BLaER1 (cell line): ENCODE measurements at regions not wholly inside any gene's neighbourhood (a gene's known extent, or its start where the extent isn't known, plus 50 kb on each side); places are given as distances from the start of the nearest gene placed in this dataset.

Source experiments
- H3K27ac ChIP-seq: shearing (Covaris generic); formaldehyde crosslinking; 2 replicates; pipeline ENCODE4 v1.8.1; 2022
- H3K27me3 ChIP-seq: shearing (Covaris generic); formaldehyde crosslinking; 2 replicates; pipeline ENCODE4 v1.8.1; 2022
- H3K36me3 ChIP-seq: shearing (Covaris generic); formaldehyde crosslinking; 2 replicates; pipeline ENCODE4 v1.8.1; 2022
- H3K4me1 ChIP-seq: shearing (Covaris generic); formaldehyde crosslinking; 2 replicates; pipeline ENCODE4 v1.8.1; 2022
- H3K4me2 ChIP-seq: shearing (Covaris generic); formaldehyde crosslinking; 2 replicates; pipeline ENCODE4 v1.8.1; 2022
- H3K4me3 ChIP-seq: shearing (Covaris generic); formaldehyde crosslinking; 2 replicates; pipeline ENCODE4 v1.8.1; 2022
- H3K9ac ChIP-seq: shearing (Covaris generic); formaldehyde crosslinking; 2 replicates; pipeline ENCODE4 v1.8.1; 2022
- H3K9me3 ChIP-seq: shearing (Covaris generic); formaldehyde crosslinking; 2 replicates; pipeline ENCODE4 v1.8.1; 2022
- H4K20me1 ChIP-seq: shearing (Covaris generic); formaldehyde crosslinking; 2 replicates; pipeline ENCODE4 v1.8.1; 2022
- Cebpa-rat ChIP-seq: shearing (Covaris generic); IDR thresholded peaks from 2 replicates; pipeline ENCODE4 v1.8.1; 2022

DNA sequence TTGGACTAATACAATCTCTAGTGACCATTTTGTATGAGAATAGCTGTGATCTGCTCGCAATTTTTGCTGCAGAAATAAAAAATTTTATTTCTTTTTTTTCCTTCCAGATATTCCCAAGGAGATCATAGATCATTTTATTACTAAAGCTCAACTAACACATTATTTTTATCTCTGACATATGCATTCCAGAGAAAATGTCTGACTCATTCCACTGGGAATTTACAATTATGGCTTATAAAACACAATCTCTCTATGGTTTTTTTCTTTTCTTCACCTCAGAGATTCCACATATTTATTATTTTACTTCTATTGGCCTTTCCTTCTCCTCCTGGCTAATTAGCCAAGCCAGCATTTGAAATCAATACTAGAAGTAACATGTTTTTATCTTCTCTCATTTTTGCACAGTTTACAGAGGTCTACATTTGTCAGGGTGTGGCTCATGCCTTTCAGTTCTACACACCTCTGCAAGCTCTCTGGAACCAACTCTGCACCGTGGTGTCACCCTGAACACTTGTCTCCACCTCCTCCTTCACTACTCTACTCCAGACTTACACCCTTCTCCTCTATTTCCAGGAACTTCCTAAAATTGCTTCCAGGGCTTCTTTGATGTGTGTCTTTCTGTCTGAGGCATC, 59.8 kb upstream of the GPM6A start:
- no peak for TF ChIP-seq Cebpa-rat
- no peak overlapping the region for H3K27ac ChIP-seq
- no peak overlapping the region for H3K9ac ChIP-seq
- H3K4me2 ChIP-seq, result no peak overlapping the region
- H3K36me3 ChIP-seq, result no peaks in the 10 kb centered on the region
- no peaks in the 10 kb centered on the region for H3K4me1 ChIP-seq
- H3K27me3 ChIP-seq, result no peaks in the 10 kb centered on the region
- no peak overlapping the region for H3K4me3 ChIP-seq
- no peaks in the 10 kb centered on the region for H4K20me1 ChIP-seq
- no peaks in the 10 kb centered on the region for H3K9me3 ChIP-seq

DNA sequence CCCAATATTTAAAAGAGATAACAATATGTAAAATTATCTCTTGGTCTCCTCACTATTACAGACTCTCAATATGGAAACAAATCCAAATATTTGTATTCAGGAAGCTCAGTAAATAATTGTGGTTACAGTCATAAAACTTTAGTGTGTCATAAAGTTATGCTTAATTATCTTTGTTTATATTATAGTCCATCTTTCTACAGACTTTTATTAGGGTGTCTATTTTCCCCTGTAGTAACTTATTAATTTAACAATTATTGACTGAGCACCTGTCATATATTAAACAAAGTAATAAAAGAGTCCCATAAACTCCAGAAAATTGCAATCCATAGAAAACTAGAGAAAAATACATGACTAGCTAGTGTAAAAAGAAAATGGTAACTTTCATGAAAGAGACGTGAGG, 61.6 kb upstream of the GPM6A start:
- 0 out of 2 replicates have a peak, but pooled peaks cover 6% of the 10 kb centered on the region for H3K9me3 ChIP-seq
- no peaks in the 10 kb centered on the region for H3K36me3 ChIP-seq
- no peak for TF ChIP-seq Cebpa-rat
- H3K27ac ChIP-seq, result no peak overlapping the region
- no peak overlapping the region for H3K4me2 ChIP-seq
- H3K9ac ChIP-seq, result no peak overlapping the region
- H3K27me3 ChIP-seq, result no peaks in the 10 kb centered on the region
- no peaks in the 10 kb centered on the region for H3K4me1 ChIP-seq
- H4K20me1 ChIP-seq, result no peaks in the 10 kb centered on the region
- H3K4me3 ChIP-seq, result no peak overlapping the region

DNA sequence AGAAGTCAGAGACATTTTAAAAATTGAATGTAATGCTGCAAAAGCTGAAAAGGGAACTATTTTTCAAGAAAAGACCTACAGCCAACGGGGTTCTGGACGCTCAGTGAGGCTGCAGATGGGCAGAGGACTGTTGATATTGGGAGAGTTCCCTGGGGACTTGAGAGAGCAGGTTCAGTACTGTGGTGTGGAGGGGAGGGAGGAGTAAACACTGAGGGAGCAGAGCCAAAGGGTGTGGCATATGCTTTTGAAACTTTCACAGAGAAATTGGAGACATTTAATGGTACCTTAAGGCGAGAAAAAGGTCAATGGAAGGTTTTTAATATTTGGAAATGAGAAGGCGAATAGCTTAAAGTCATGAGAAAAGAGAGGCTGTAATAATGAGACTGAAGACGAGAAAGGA, 62.2 kb upstream of the GPM6A start:
- Histone ChIP-seq H4K20me1 (no peaks in the 10 kb centered on the region), H3K9me3 (0 out of 2 replicates have a peak, but pooled peaks cover 6% of the 10 kb centered on the region), H3K36me3 (no peaks in the 10 kb centered on the region), H3K27ac (no peak overlapping the region), H3K9ac (no peak overlapping the region), H3K4me2 (no peak overlapping the region), H3K4me1 (no peaks in the 10 kb centered on the region), H3K4me3 (no peak overlapping the region), H3K27me3 (no peaks in the 10 kb centered on the region)
- TF ChIP-seq Cebpa-rat, result no peak

DNA sequence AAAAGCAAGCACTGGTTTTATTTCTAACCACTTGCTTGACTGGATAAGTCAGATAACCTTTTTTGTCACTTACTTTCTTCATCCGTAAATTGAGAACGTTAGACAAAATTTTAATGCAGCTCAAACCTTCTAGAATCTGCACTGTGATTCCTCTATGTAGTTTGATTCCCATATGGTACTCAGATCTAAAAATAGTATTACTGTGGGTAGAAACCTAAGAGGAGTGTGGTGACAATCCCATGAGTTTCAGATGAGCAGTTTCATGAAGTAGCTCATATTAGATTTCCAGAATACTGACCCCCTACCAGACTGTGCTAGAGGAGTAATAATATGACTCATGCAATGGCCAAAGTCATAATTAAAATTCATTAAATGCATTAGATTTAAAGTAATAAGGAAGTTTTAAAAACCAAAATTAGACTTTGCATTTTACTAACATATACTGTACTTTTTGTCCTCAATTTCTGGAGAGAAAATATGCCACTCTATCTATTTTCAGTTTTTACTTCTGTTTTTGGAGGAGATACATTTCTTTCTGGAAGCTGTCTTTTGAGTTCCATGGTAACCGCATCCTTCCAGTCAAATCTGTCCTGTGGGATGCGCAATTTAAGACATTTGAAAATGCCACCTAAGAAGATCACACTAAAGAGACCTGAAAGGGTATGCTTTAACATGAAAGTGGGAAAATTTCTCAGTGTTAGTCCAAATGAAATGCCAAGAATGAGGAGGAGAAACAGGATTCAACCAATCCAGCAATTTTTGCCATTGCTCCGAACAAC, 64.1 kb upstream of the GPM6A start:
- H3K27me3 ChIP-seq, result no peaks in the 10 kb centered on the region

DNA sequence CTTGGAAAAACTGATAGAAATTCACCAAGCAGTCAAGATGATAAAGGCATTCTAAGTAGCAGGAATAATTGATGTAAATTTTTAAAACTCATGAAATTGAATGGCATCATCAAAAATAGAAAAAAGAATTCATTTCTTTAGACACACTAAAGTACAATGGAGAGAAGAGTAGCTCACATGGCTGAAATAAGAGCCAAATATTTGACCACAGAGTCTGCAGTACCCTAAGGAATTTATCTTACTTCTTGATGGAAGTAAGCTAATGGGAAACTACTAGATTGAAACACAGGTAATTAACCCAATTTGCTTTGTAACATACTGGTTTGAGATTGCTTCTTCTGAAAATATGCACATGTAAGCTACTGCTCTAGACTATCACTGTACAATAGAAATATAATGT, 70.8 kb upstream of the GPM6A start:
- Histone ChIP-seq H3K9me3 (0 out of 2 replicates have a peak, but pooled peaks cover 6% of the 10 kb centered on the region), H3K4me2 (no peak overlapping the region), H3K4me3 (no peak overlapping the region), H3K9ac (no peak overlapping the region), H4K20me1 (no peaks in the 10 kb centered on the region), H3K36me3 (no peaks in the 10 kb centered on the region), H3K27ac (no peak overlapping the region), H3K4me1 (no peaks in the 10 kb centered on the region), H3K27me3 (no peaks in the 10 kb centered on the region)
- TF ChIP-seq Cebpa-rat, result no peak

More for the DNA sequence above, 64.1 kb upstream of the GPM6A start:
- Histone ChIP-seq H3K4me1 (no peaks in the 10 kb centered on the region), H3K27ac (no peak overlapping the region), H3K36me3 (no peaks in the 10 kb centered on the region), H3K4me2 (no peak overlapping the region), H3K9ac (no peak overlapping the region), H4K20me1 (no peaks in the 10 kb centered on the region), H3K9me3 (0 out of 2 replicates have a peak, but pooled peaks cover 6% of the 10 kb centered on the region), H3K4me3 (no peak overlapping the region)
- no peak for TF ChIP-seq Cebpa-rat

DNA sequence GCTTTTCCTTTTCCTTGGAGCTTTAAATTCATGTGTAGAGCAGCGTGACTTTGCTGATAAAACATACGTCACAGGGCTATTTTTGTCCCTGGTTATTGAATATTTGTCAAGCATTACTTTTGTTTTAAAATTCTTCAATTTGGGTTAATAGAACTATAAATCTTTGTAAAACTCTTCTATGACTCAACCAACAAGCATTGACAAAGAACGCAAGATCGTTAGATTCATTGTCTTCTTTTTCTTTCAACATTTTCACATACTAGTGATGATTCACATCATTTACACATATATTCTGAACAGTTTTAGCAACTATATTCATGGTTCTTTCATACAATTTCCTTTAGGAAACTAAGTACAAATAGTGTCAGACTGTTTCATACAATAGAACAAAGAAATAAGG, 72.0 kb upstream of the GPM6A start:
- no peak overlapping the region for H3K9ac ChIP-seq
- no peaks in the 10 kb centered on the region for H3K36me3 ChIP-seq
- H3K27ac ChIP-seq, result no peak overlapping the region
- no peaks in the 10 kb centered on the region for H3K27me3 ChIP-seq
- H3K4me2 ChIP-seq, result no peak overlapping the region
- H3K9me3 ChIP-seq, result no peaks in the 10 kb centered on the region
- no peaks in the 10 kb centered on the region for H4K20me1 ChIP-seq
- H3K4me3 ChIP-seq, result no peak overlapping the region
- no peak for TF ChIP-seq Cebpa-rat
- no peaks in the 10 kb centered on the region for H3K4me1 ChIP-seq

DNA sequence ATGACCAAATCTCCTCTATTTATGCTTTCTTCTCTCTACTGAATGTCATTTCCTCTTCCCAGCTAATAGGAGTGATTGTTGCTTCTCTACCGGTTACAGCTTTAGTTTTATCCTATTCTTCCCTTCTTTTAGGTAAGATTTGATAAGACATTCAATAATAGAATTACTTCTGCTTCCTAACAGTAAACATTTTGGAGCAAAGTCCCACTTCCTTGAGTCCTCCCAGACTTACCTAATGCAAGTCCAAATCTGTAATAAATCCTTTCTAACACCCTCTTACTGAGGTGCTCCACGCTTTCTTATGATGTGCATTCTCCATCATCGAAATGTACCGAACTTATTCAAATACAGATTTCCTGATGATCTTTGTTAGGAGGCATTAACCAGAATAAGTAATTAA, 79.2 kb upstream of the GPM6A start:
- H3K4me2 ChIP-seq, result no peak overlapping the region

DNA sequence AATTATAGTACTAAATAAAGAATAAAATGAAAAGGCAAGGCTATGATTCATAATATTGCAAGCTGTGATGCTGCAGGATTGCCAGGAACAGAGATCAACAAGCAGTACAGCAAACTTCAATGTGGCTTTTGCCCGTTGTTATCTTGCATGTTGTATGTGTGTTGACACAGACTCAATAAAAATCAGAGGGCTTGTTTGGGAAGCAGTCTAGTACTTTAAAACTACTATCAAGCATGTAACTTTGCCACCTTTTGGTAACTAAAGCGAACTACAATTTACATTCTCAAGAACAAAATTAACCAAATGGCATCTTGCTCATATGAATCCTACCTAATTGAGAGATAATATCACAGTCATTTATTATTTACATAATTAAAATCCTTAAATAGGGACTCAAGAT, 79.8 kb upstream of the GPM6A start:
- H4K20me1 ChIP-seq, result no peaks in the 10 kb centered on the region
- no peaks in the 10 kb centered on the region for H3K9me3 ChIP-seq
- no peak overlapping the region for H3K4me3 ChIP-seq
- H3K36me3 ChIP-seq, result no peaks in the 10 kb centered on the region
- no peak overlapping the region for H3K4me2 ChIP-seq
- no peak overlapping the region for H3K9ac ChIP-seq
- H3K27ac ChIP-seq, result no peak overlapping the region
- no peaks in the 10 kb centered on the region for H3K27me3 ChIP-seq
- TF ChIP-seq Cebpa-rat, result no peak
- no peaks in the 10 kb centered on the region for H3K4me1 ChIP-seq

More for the DNA sequence above, 79.2 kb upstream of the GPM6A start:
- no peaks in the 10 kb centered on the region for H3K27me3 ChIP-seq
- no peak overlapping the region for H3K4me3 ChIP-seq
- H3K9me3 ChIP-seq, result no peaks in the 10 kb centered on the region
- no peaks in the 10 kb centered on the region for H4K20me1 ChIP-seq
- no peaks in the 10 kb centered on the region for H3K36me3 ChIP-seq
- TF ChIP-seq Cebpa-rat, result no peak
- no peaks in the 10 kb centered on the region for H3K4me1 ChIP-seq
- H3K9ac ChIP-seq, result no peak overlapping the region
- no peak overlapping the region for H3K27ac ChIP-seq

DNA sequence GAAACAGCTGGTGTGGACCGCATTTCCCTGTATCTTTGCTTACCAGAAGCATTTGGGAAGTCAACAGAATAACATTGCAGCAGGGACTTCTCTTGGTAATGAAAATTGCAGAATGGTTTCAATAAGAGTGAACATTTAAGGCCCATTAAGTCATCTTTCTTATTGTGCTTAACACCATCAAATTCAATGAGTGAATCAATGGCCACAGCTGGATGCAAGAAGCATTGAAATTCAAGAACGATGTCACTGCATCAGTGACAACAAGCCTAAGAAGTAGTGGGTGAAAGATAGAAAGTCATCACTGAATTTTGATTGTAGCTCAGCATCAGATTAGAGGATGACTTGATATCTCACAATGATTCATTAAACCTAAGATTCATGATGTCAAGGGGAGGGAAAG, 93.9 kb upstream of the GPM6A start:
- H3K4me1 ChIP-seq, result no peaks in the 10 kb centered on the region
- H3K4me3 ChIP-seq, result no peak overlapping the region
- no peak for TF ChIP-seq Cebpa-rat
- H3K9me3 ChIP-seq, result no peaks in the 10 kb centered on the region
- no peak overlapping the region for H3K27ac ChIP-seq
- no peaks in the 10 kb centered on the region for H3K36me3 ChIP-seq
- H3K9ac ChIP-seq, result no peak overlapping the region
- no peaks in the 10 kb centered on the region for H3K27me3 ChIP-seq
- H3K4me2 ChIP-seq, result no peak overlapping the region
- H4K20me1 ChIP-seq, result no peaks in the 10 kb centered on the region

DNA sequence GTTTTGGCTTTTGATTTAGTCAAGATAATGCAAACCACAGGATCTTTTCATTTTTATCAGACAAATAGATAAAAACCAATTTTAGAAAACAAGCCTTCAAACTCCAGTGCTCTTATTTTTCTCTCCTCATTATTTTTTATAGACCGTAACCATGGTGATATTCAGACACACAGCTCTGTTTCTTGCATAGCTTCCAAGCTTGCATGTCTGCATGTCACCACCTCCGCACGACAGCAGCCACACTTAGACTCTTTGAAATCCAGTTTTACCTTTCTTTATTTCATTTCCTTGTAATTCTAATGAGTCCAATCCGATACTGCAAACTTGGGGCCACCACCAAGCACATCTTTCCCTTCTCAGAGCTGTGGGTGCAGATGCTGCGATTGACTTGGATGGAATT, 94.3 kb upstream of the GPM6A start:
- Histone ChIP-seq H3K4me2 (no peak overlapping the region), H3K4me1 (no peaks in the 10 kb centered on the region), H4K20me1 (no peaks in the 10 kb centered on the region), H3K36me3 (no peaks in the 10 kb centered on the region), H3K27ac (no peak overlapping the region), H3K9me3 (no peaks in the 10 kb centered on the region), H3K9ac (no peak overlapping the region), H3K27me3 (no peaks in the 10 kb centered on the region), H3K4me3 (no peak overlapping the region)
- TF ChIP-seq Cebpa-rat, result no peak
